ENCODE measurements at regions not wholly inside any gene's neighbourhood (a gene's known extent, or its start where the extent isn't known, plus 50 kb on each side); places are given as distances from the start of the nearest gene placed in this dataset.

DNA sequence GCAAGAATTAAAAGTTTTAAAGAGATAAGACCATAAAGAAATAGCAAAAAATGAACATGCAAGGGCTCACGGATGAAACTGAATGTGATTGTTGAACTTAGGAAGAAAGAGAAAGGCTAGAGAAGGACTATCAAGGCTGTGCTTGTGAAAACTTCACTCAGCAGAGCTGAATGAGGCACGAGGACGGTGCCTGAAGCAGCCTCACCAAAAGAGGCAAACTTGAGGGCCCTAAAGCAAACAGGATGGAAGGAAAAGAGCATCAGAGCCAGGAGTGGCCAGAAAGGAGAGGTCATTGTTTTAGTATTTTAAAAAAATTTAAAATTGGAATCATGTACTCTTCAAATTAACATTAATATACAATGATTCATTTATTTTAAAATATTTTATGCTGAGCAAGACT lies 191.2 kb upstream of the SOX14 start:
- TF ChIP-seq GATA2 (IDR thresholded peaks at IDR 0.05; ENCODE audit: low read depth, low read length) (no peak), GATA3 (IDR thresholded peaks at IDR 0.05; ENCODE audit: low read depth, low read length) (no peak)

Measured in SH-SY5Y (cell line).